HG03432 (cell line): ENCODE measurements at regions not wholly inside any gene's neighbourhood (a gene's known extent, or its start where the extent isn't known, plus 50 kb on each side); places are given as distances from the start of the nearest gene placed in this dataset.

Experiments used
- ATAC-seq: cut with Tn5 transposase; IDR thresholded peaks from one replicate; pipeline ENCODE4 v1.9.1; 2021; ENCODE audit warnings: mild to moderate bottlenecking, moderate library complexity; ENCODE audit not compliant: unreplicated experiment

DNA sequence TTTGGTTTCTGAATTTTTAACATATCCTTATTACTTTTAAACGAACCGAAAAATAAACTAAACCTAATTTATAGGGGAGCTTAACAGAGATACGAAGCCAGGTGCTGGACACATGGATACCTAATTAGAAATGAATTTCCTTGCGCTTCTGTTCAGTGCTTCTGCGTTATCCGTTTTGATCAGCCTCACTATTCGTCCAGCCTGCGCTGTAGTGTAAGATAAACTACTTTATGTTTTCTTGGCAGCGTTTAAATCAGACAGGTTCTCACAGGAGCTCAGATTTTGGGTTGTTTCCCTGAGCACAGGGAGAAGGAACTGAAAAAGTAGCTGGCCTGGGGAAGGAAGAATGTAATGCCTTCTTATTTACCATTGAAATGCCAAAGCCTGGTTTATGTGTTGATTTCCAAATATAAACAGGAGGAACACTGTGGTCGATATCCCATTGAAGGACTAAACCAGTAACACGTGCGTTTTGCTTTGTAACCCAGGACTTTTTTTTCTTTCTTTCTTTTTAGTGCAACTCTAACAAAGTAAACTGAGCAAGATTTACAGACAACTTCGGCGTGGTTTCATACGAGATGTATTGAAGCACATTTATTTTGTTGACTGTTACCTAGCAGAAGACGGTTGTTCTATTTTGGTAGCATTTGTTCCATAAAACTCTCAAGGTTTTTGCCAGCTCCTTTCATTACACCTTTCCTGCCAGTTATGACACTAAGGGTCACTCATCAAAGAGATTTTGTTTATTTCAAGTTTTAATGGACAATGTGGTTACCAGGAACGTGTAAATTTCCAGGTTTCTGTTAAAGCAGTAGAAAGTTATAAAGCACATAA is 214.8 kb upstream of the HEY2 start:
- no peak for ATAC-seq

DNA sequence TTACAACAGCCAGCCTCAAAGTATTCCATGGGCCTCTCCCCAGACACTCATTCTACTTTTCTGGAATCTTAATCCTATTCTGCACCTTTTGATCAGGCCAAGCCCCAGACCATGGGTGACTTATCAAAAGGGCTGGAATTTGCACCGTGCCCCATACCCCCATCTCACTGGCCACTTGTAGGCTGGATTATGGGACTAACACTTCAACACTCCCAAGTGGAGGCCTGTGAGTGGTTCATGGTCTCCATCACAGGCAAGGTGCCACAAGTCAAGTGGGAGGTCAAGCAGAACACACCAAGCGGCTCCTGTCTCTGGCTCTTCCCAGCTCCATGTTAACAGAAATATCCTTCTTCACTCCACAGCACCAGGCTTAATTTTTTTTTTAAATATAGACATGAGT is 212.3 kb upstream of the HEY2 start:
- ATAC-seq: no peak

DNA sequence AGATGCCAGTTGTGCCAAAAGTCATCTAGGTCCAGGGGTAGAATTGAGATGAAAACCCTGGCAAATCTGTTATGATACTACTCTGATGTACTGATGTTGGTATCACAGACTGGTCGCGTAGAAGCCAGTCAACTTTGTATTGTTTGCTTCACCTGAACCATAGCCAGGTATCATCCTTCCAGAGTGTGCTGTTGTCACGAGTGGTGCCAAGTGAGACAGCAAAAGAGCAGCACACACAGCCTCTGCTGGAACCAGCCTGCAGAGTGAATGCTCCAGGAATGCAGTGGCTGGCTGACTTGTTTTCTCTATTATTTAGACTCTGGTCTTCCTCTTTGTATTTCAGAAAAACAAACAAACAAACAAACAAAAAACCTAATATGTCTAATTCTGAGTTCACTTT is 209.5 kb upstream of the HEY2 start:
- no peak for ATAC-seq

- ATAC-seq: no peak
Observed at GRCh38 chr6:125544819-125545218, 204.6 kb upstream of the HEY2 start.

GRCh38 chr6:125546841-125547251 is 202.6 kb upstream of the HEY2 start:
- no peak for ATAC-seq

DNA sequence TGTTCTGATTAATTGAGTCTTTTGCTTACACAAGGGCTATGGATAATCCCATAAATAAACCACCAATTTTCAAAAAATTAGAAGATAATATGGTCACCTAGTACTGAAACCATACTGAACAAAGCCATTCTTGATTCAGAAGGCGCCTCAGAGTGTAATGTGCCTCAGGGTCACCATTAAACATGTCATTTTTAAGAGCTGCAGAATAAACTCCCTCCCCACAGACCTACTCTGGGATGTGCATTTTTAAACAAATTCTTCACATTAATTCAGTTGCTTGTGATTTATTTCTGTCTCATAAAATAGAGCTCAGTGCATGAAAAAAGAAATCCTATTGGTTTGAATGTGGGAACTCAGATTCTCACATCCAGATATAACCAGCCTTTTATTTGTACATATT is 202.1 kb upstream of the HEY2 start:
- no peak for ATAC-seq

DNA sequence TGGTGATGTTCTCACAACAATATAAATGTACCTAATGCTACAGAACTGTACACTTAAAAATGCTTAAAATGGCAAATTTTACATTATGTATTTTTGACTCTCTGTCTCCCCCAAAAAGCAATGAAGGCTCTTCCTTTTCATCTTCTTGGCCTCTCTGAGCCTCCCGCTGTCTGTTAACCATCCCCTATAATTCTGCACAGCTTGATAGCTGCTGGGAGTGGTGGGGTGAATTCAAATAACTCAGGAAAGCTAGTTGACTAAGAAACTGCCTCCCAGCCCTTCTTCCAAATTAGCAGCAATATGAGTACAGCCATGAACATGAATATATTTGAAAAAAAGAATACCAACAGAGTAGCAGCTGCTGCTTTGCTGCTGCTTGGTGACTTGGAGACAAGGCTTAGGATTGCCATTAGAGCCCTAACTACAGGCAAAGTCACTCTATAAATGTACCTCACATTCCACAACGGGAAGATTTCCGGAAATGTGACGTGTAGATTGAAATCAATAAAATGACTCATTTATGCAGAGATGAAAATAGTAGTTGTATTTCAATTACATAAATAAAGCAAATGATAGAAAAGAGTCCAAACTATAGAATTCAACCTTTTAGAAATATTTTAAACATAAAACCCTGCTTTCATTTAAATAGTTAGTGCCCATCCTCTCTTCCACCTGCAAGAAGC is 200.1 kb upstream of the HEY2 start:
- no peak for ATAC-seq

GRCh38 chr6:125550892-125551291 is 198.5 kb upstream of the HEY2 start:
- no peak for ATAC-seq

DNA sequence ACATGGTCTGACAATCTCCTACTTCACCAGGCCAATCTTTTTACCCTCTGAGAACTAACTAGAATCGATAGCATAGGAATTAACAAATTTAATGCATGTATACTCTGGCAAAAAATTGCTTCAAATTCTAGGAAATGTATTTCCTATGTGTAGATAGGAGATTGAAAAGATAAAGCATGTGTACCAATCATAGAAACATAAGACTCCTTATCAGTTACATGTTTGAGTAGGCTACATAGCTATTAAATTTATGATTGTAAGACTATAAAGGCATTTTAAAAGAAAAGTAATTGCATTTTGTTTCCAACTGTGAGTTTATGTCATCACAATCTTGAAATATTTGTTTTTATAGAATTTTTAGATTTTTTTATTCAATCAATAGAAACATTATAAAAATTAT is 196.6 kb upstream of the HEY2 start:
- ATAC-seq: no peak

- no peak for ATAC-seq
Observed at GRCh38 chr6:125554456-125554855, 195.0 kb upstream of the HEY2 start.

GRCh38 chr6:125558241-125558843 is 191.1 kb upstream of the HEY2 start:
- ATAC-seq: no peak

DNA sequence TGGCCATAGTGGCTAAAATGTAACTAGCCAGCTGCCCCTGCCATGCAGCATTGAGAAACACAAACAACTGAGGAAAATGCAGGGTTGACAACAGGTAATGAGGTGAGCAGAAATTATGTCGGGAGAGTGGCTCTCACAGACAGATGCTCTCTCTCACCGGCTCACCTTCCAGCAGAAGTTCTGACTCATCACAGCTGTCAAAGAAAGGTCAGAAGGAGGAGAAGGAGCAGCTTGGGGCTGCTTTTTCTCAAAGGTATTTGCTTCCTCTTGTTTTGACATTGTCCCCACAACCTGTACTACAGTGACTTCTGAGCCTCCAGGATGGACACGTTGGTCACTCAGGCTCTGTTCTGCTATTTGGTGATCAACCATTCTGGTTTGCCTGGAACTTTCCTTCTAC is 190.5 kb upstream of the HEY2 start:
- ATAC-seq: no peak

GRCh38 chr6:125562156-125562555 is 187.3 kb upstream of the HEY2 start:
- ATAC-seq: no peak

DNA sequence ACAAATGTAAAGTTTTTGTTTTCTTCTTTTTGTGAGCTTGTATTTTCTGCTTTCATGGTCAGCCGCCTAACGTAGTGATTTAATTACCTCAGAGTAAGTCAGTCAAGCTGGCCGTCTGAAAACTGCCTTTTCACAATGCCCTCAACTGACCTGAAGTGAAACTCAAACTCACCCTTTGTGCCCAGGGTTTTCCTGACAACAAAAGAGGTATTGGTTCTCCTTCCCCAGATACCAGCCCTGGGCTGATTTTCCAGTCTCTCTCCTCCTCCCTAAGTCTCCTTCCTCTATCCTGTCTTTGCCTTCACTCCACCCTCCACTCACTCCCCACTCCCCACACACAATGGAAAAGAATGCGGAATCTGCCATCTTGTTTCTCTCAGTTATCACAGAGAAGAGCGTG is 184.5 kb upstream of the HEY2 start:
- no peak for ATAC-seq

DNA sequence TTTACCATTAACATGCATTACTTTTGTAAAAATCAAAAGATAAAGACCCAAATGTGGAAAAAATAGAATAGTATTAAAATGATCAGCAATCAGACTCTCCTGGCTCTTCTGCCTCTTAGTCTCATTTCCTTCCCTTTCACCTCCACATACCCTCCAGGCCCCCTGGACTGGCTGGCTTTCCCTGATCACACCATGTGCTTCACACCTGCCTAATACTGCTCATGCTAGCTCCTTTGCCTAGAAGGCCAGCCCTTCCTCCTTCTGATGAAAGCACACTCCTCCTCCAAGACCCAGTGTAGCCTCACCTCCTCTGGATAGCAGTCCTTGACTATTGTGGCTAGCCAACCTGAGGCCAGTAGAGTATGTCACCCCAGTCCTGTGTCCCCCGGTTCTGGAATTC is 182.0 kb upstream of the HEY2 start:
- ATAC-seq: no peak

GRCh38 chr6:125568609-125569008 is 180.8 kb upstream of the HEY2 start:
- ATAC-seq: no peak

- ATAC-seq: no peak
Observed at GRCh38 chr6:125570526-125570925, 178.9 kb upstream of the HEY2 start.

- ATAC-seq: no peak
Observed at GRCh38 chr6:125571207-125571755, 178.2 kb upstream of the HEY2 start.

DNA sequence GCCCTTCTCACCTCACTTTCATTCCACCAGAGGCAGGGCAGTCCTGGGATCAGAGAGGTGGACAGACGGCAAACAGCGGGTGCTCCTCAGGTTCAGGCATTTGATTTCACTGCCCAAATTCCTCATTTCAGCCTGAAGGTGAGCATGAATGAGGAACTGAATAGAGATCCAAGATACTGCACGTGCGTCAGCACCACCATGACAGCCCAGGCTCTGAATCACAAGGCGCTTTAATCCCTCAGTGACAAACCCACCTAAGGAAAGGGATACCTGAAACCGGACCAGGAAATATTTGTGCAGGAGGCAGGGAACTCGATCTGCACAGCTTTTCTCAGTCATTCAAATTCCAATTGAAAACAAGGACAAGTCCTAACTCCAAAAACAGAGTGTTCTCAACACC is 174.8 kb upstream of the HEY2 start:
- ATAC-seq: no peak

DNA sequence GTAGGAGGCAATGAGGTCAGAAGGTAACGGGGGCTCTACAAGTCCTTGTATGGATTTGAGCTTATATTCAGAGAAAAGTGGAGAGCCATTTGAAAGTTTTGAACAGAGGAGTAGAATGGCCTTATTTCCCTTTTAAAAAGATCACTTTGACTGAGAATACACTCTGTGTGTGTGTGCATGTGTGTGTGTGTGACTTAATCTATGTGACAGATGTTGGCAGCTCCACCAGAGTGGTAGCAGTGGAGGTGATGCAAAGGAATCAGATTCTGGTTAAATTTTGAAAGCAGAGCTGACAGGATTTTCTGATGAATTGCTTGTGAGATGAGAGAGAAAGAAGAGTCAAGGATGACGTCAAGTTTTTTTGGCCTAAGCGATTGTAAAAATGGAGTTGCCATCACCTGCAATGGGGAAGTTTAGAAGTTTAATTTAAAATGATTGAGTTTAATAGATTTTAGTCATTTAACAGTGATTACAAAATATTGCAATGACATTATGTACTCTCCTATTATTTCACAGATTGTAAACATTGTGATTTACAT is 172.2 kb upstream of the HEY2 start:
- no peak for ATAC-seq

GRCh38 chr6:125584468-125584939 is 164.9 kb upstream of the HEY2 start:
- no peak for ATAC-seq
